Hepatocyte (in vitro differentiated cells): ENCODE measurements at regions not wholly inside any gene's neighbourhood (a gene's known extent, or its start where the extent isn't known, plus 50 kb on each side); places are given as distances from the start of the nearest gene placed in this dataset.
A peak's percentile ranks its signal among the peaks of the same experiment; 100 is the strongest.

Source experiments
- DNase-seq: peaks from one replicate; pipeline ENCODE4 v3.0.0-alpha.2; 2016; ENCODE audit warnings: low spot score
- H2AFZ ChIP-seq: fragments of 200-600 bp; sonication (generic); 2 replicates; pipeline ENCODE4 v1.6.0; 2016; ENCODE audit warnings: antibody characterized with exemption, mild to moderate bottlenecking
- H3K27ac ChIP-seq: fragments of 200-600 bp; sonication (generic); 2 replicates; pipeline ENCODE4 v1.5.1; 2016; ENCODE audit warnings: mild to moderate bottlenecking
- H3K27me3 ChIP-seq: fragments of 200-600 bp; sonication (generic); 2 replicates; pipeline ENCODE4 v1.6.1; 2016
- H3K36me3 ChIP-seq: fragments of 200-600 bp; sonication (generic); replicated peaks from 2 replicates; pipeline ENCODE4 v1.5.1; 2016; ENCODE audit warnings: low read depth; ENCODE audit not compliant: insufficient read depth
- H3K4me1 ChIP-seq: fragments of 200-600 bp; sonication (generic); 2 replicates; pipeline ENCODE4 v1.5.1; 2016; ENCODE audit warnings: mild to moderate bottlenecking, moderate library complexity; ENCODE audit not compliant: insufficient read depth
- H3K4me2 ChIP-seq: fragments of 200-600 bp; sonication (generic); 2 replicates; pipeline ENCODE4 v1.6.0; 2016
- H3K4me3 ChIP-seq: fragments of 200-600 bp; sonication (generic); 2 replicates; pipeline ENCODE4 v1.5.1; 2016; ENCODE audit warnings: mild to moderate bottlenecking
- H3K79me2 ChIP-seq: fragments of 200-600 bp; sonication (generic); 2 replicates; pipeline ENCODE4 v1.6.0; 2017; ENCODE audit warnings: mild to moderate bottlenecking
- H3K9me2 ChIP-seq: fragments of 200-600 bp; sonication (generic); replicated peaks from 2 replicates; pipeline ENCODE4 v1.6.0; 2017; ENCODE audit warnings: mild to moderate bottlenecking; ENCODE audit not compliant: insufficient read depth
- H3K9me3 ChIP-seq: fragments of 200-600 bp; sonication (generic); 2 replicates; pipeline ENCODE4 v1.5.1; 2016; ENCODE audit warnings: low read depth, mild to moderate bottlenecking
- H4K20me1 ChIP-seq: fragments of 200-600 bp; sonication (generic); 2 replicates; pipeline ENCODE4 v1.6.0; 2016; ENCODE audit warnings: mild to moderate bottlenecking; ENCODE audit not compliant: insufficient read depth, poor library complexity, severe bottlenecking
- EZH2 ChIP-seq: fragments of 200-600 bp; sonication (generic); IDR thresholded peaks from 2 replicates; pipeline ENCODE4 v1.6.1; 2016; ENCODE audit warnings: antibody characterized with exemption, mild to moderate bottlenecking, borderline replicate concordance
- EZH2phosphoT487 ChIP-seq: fragments of 200-600 bp; sonication (generic); IDR thresholded peaks from one replicate; pipeline ENCODE4 v1.6.1; 2018; ENCODE audit warnings: antibody characterized with exemption, mild to moderate bottlenecking, low read depth, moderate library complexity; ENCODE audit not compliant: unreplicated experiment, severe bottlenecking
- WGBS: methylation state at CpG from one replicate; pipeline ENCODE4 v1.1.6; 2016; ENCODE audit warnings: low lambda C conversion rate; ENCODE audit errors: missing lambda C conversion rate; 5-methylcytosine and 5-hydroxymethylcytosine counted together
- TF ChIP-seq, protein P1 (sequence below): fragments of 200-600 bp; sonication (generic); IDR thresholded peaks from 2 replicates; pipeline ENCODE4 v1.5.1; 2016; ENCODE audit warnings: antibody characterized with exemption, mild to moderate bottlenecking; ENCODE audit not compliant: poor library complexity

DNA sequence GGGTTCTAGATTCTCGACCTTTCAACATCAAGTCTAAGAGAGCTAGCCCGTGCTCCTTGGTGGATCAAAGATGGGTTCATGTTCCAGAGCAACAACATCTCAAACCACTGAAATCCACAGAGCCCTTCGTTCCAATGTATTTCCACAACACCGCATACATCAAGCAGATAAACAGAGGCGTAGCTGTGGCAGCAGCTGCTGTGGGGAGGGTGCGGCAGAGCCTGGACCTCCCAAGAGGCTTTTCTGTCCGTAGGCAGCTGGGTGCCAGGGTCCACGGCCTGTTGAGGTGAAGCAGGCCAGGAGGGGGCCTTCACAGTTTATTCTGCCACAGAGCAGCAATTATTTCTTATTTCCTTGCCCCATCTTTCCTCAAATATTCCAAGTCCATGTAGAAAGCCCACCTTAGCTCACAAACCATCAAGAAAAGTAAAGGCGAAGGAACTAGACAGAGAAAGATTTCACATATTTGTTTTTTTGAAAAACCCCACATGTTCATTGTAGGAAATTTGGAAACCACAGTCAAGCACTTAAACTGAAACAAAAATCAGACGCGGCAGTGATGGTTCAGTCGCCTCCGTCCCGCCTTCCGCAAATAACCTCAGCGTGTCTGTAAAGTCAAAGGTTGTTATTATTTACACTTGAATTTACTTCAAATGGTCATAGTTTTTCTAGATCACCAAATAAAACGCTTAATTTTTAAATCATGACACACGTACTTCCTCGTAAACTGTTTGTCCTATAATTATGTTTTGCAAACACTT lies 144.6 kb upstream of the FOXF1 start:
- WGBS: 65% methylated on average over 19 of the region's 19 CpGs
- no peaks in the 10 kb centered on the region for H3K9me3 ChIP-seq
- H3K9me2 ChIP-seq: no peaks in the 10 kb centered on the region
- H3K79me2 ChIP-seq: no peaks in the 10 kb centered on the region
- TF ChIP-seq, protein P1, sequence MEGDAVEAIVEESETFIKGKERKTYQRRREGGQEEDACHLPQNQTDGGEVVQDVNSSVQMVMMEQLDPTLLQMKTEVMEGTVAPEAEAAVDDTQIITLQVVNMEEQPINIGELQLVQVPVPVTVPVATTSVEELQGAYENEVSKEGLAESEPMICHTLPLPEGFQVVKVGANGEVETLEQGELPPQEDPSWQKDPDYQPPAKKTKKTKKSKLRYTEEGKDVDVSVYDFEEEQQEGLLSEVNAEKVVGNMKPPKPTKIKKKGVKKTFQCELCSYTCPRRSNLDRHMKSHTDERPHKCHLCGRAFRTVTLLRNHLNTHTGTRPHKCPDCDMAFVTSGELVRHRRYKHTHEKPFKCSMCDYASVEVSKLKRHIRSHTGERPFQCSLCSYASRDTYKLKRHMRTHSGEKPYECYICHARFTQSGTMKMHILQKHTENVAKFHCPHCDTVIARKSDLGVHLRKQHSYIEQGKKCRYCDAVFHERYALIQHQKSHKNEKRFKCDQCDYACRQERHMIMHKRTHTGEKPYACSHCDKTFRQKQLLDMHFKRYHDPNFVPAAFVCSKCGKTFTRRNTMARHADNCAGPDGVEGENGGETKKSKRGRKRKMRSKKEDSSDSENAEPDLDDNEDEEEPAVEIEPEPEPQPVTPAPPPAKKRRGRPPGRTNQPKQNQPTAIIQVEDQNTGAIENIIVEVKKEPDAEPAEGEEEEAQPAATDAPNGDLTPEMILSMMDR: no peak
- TF ChIP-seq EZH2phosphoT487: no peak
- TF ChIP-seq EZH2: no peak
- no peak for DNase-seq
- H4K20me1 ChIP-seq: no peaks in the 10 kb centered on the region
- H3K4me2 ChIP-seq: peak overlapping the region; percentile 16
- peaks cover 19% of the 10 kb centered on the region for H3K4me1 ChIP-seq
- no peaks in the 10 kb centered on the region for H3K36me3 ChIP-seq
- H3K27me3 ChIP-seq: no peaks in the 10 kb centered on the region
- H3K4me3 ChIP-seq: no peak overlapping the region
- no peak overlapping the region for H2AFZ ChIP-seq
- H3K27ac ChIP-seq: peak overlapping the region; percentile 86

DNA sequence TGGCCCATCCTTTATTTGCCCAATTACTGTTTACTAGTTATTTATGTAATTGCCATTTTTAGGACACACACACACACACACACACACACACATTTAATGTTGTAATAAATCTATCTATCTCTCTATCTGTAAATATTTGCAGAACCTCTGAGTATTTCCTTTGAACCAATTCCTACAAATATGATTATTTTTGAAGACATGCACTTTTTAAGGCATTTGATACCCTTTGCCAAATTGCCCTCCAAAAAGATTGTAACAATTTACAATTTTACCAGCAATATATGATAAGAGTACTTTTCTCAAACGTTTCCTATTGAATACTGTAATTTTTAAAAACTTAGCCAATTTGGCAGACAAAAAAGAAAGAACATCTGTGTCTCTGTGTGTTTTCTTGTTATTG lies 143.8 kb upstream of the FOXF1 start:
- Histone ChIP-seq H2AFZ (no peak overlapping the region), H3K9me2 (no peaks in the 10 kb centered on the region), H3K9me3 (no peaks in the 10 kb centered on the region), H3K4me2 (no peak overlapping the region), H4K20me1 (no peaks in the 10 kb centered on the region), H3K4me1 (peaks cover 19% of the 10 kb centered on the region), H3K79me2 (no peaks in the 10 kb centered on the region), H3K27me3 (no peaks in the 10 kb centered on the region), H3K27ac (no peak overlapping the region), H3K36me3 (no peaks in the 10 kb centered on the region), H3K4me3 (no peak overlapping the region)
- DNase-seq: no peak
- TF ChIP-seq EZH2phosphoT487: no peak
- TF ChIP-seq, protein P1: no peak
- TF ChIP-seq EZH2: no peak
- WGBS: 24% methylated on average over 1 of the region's 1 CpG

DNA sequence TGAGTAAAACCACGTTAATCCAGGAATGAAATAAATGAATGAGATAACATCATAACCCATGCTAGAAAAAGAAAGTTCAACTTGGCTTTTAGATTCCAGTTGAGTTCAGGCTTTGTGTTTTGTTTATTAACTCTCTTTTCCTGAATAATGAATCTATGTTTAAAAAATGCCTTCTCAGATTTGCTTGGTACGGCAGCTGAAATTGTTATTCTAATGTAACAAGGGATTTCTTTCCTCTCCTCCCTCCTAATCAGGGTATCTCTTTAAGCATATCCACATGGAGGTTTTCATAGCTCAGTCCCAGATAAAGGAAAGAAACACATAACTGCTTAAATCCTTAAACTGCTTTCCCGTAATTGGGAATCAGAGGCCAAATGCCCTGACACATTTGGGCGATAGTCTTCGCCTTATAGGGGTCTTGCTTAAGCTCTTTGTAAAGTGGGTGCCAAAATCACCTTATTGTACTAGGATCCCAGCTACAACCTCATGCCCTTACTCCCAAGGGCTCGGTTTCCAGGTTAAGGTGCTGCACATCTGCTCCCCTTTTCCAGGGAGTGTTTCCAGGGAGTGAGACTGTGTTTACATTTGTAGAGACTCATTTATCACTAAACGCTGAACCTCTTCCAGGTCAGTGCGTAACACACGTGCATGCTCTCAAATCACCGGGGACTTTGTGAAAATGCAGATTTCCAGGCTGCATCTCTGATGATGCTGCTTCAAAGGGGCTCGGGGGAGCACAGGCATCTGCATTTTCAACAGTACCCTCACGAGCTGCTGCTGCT lies 142.8 kb upstream of the FOXF1 start:
- Histone ChIP-seq H2AFZ (no peak overlapping the region), H3K4me1 (peaks cover 17% of the 10 kb centered on the region), H3K27ac (peak overlapping the region; percentile 10), H3K9me2 (no peaks in the 10 kb centered on the region), H3K4me3 (no peak overlapping the region), H3K27me3 (no peaks in the 10 kb centered on the region), H3K9me3 (no peaks in the 10 kb centered on the region), H3K79me2 (no peaks in the 10 kb centered on the region), H3K4me2 (no peak overlapping the region), H3K36me3 (no peaks in the 10 kb centered on the region), H4K20me1 (no peaks in the 10 kb centered on the region)
- TF ChIP-seq, protein P1: no peak
- TF ChIP-seq EZH2phosphoT487 (no peak), EZH2 (no peak)
- WGBS: 56% methylated on average over 12 of the region's 12 CpGs
- no peak for DNase-seq
